ENCODE measurements at regions not wholly inside any gene's neighbourhood (a gene's known extent, or its start where the extent isn't known, plus 50 kb on each side); places are given as distances from the start of the nearest gene placed in this dataset.

DNA sequence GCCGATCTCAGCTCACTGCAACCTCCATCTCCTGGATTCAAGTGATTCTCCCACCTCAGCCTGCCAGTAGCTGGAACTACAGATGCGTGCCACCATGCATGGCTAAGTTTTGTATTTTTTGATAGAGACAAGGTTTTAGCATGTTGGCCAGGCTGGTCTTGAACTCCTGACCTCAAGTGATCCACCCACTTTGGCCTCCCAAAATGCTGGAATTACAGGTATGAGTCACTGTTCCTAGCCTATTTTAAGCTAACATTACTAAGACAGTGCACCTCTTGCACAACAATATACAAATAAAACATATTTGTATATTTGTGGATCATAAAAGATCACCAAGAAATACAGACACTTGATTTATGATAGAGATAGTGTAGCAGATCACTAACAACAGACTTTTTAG, 139.1 kb downstream of the DUSP10 start:
- TF ChIP-seq SP1 (IDR thresholded peaks at IDR 0.05): no peak
- TF ChIP-seq BHLHE40 (IDR thresholded peaks at IDR 0.05; ENCODE audit: borderline replicate concordance): no peak
- TF ChIP-seq ARNT (IDR thresholded peaks at IDR 0.05): no peak
- no peak for TF ChIP-seq NFRKB (IDR thresholded peaks at IDR 0.05)
- TF ChIP-seq HDGF (IDR thresholded peaks at IDR 0.05; ENCODE audit: borderline replicate concordance): no peak
- no peak for TF ChIP-seq CTBP1 (IDR thresholded peaks at IDR 0.05; ENCODE audit: borderline replicate concordance)
- no peak for TF ChIP-seq FOXK2 (IDR thresholded peaks at IDR 0.05)
- no peak for TF ChIP-seq FOXA1 (IDR thresholded peaks at IDR 0.05)
- TF ChIP-seq, protein P1, sequence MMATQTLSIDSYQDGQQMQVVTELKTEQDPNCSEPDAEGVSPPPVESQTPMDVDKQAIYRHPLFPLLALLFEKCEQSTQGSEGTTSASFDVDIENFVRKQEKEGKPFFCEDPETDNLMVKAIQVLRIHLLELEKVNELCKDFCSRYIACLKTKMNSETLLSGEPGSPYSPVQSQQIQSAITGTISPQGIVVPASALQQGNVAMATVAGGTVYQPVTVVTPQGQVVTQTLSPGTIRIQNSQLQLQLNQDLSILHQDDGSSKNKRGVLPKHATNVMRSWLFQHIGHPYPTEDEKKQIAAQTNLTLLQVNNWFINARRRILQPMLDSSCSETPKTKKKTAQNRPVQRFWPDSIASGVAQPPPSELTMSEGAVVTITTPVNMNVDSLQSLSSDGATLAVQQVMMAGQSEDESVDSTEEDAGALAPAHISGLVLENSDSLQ (IDR thresholded peaks at IDR 0.05): no peak
- TF ChIP-seq L3MBTL2 (conservative IDR thresholded peaks at IDR 0.05): no peak
- no peak for TF ChIP-seq TARDBP (IDR thresholded peaks at IDR 0.05)
- no peak for TF ChIP-seq ZNF384 (IDR thresholded peaks at IDR 0.05)
- no peak for TF ChIP-seq ELF4 (IDR thresholded peaks at IDR 0.05)

Measured in HEK293T (cell line).